ENCODE measurements at regions not wholly inside any gene's neighbourhood (a gene's known extent, or its start where the extent isn't known, plus 50 kb on each side); places are given as distances from the start of the nearest gene placed in this dataset.
"Not testable (repeated sequence)": the region's sequence is repeated elsewhere in the genome, so short reads cannot be mapped to it uniquely, and the experiment has no call there.

DNA sequence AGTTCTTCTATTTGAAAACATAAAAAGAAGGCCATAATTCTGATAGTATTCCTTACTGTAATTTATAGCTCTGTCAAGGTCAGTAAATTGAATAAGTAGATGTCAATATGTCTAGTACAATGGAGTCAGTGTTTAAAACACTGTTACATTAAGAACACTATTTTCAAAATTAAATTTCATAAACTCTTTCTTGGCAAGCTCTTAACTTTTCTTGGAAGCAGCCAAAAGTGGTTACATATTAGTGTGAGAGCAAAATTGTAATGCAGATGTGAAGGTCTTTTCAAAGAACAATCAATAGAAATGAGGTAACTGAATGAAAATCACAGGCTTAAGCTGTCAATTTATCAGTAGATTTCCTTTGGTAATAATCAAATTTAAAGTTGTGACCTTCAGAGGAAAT lies 722.4 kb upstream of the NOVA1 start:
- no peak for DNase-seq (ENCODE audit: insufficient read length, low spot score)
- FAIRE-seq = no peak

DNA sequence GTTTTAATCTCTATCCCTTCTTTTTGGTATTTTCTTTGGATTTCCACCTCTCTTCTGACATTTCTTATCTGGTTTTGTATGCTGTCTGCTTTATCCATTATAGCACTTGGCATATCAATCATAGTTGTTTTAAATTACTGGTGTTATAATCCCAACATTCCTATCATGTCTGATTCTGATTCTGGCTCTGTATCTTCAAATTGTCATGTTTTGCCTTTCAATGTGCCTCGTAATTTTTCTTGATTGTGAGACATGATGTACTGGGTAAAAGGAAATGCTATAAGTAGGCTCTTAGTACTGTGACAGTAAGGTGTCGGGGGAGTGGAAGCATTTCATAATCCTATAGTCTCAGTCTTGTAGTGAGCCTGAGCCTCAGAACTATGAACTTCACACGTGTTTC lies 729.3 kb upstream of the NOVA1 start:
- FAIRE-seq (peak; percentile 26), DNase-seq (ENCODE audit: insufficient read length, low spot score) (no peak)

DNA sequence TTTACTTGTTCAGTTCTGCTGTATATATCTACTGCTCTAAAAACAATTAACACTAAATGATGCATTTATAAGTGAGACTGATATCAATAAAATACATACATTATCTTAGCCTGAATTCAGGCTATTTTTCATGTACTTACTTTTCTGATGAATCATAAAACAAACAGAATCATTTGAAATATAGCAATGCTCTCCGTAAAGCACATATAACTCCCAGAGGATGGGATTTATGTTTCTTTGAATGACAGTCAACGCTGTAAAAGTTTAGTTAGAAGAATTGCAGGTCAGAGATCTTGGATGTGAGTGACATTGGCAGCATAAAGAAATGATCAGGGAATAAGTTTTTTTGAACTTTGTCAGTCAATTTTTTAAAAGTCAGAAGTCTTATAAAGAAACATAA lies 740.2 kb upstream of the NOVA1 start:
- FAIRE-seq (peak; percentile 26), DNase-seq (ENCODE audit: insufficient read length, low spot score) (no peak)

DNA sequence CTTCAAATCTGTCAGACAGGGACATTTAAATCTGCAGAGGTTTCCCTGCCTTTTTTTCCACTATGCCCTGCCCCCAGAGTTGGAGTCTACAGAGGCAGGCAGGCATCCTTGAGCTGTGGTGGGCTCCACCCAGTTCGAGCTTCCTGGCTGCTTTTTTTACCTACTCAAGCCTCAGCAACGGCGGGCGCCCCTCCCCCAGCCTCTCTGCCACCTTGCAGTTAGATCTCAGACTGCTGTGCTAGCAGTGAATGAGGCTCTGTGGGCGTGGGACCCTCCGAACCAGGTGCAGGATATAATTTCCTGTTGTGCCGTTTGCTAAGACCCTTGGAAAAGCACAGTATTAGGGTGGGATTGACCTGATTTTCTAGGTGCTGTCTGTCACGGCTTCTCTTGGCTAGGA lies 765.2 kb upstream of the NOVA1 start:
- FAIRE-seq = not testable (repeated sequence)

DNA sequence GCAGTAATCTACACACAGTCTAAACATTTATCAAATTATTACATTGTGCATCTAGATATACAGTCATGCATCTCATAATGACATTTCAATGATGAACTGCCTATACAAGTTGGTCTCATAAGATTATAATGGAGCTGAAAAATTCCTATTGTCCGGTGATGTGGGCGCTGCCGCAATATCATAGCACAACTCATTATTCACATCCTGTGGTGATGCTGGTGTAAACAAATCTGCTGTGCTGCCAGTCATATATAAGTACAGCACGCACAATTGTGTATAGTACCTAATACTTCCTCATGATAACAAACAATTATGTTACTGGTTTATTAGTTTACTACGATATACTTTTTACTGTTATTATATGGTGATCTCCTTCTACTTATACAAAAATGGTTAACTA lies 768.8 kb upstream of the NOVA1 start:
- FAIRE-seq (peak; percentile 92), DNase-seq (ENCODE audit: insufficient read length, low spot score) (peak; percentile 12)

More for the DNA sequence above, 765.2 kb upstream of the NOVA1 start:
- not testable (repeated sequence) for DNase-seq (ENCODE audit: insufficient read length, low spot score)

DNA sequence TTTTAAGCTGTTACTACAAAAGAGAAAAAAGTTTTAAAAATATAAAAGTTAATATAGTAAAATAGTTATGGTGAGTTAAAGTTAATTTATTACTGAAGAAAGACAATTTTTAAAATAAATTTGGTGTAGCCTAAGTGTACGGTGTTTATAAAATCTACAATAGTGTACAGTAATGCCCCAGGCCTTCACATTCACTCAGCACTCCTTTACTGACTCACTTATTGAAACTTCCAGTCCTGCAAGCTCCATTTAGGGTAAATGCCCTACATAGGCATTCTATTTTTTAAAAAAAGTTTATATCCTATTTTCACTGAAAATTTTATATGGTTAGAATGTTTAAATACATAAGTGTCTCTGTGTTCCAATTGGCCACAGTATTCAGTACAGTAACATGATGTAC lies 769.5 kb upstream of the NOVA1 start:
- DNase-seq (ENCODE audit: insufficient read length, low spot score) = no peak
- no peak for FAIRE-seq

DNA sequence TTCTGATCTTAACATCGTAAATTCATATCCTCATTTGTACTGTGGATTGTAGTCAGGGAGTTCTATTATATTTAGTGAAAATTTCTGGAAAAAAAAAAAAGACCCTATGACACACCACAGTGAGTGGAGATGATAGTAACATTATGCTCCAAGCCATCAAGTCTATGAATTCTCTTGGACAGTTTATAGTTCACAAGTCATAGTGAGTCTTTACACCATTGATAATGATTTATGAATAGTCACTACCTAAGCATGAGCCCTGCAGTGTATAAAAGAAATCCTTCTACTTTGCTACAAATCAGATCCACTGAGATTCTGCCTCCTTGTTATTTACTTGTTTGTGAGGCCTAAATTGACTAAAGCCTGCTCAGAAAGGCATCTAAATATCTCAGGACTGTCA lies 772.2 kb upstream of the NOVA1 start:
- DNase-seq (ENCODE audit: insufficient read length, low spot score) = no peak
- no peak for FAIRE-seq

DNA sequence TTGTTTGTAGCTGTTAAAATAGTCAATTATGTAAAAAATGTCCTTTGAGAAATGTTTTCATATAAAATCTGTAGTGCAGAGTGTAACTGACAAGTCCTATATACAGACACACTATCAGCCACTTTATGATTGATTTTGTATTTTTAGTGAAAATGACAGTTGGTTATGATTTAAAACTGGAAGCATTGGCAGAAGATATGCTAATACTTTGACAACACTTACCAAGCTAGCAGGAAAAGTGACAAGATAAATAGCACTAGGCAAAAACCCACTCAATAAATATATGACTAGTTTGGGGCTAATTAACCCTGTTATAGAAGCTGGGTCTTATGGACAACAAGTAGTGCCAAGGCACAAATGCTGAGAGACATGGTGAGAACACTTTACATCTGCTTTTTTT lies 772.9 kb upstream of the NOVA1 start:
- DNase-seq (ENCODE audit: insufficient read length, low spot score) = no peak
- no peak for FAIRE-seq

DNA sequence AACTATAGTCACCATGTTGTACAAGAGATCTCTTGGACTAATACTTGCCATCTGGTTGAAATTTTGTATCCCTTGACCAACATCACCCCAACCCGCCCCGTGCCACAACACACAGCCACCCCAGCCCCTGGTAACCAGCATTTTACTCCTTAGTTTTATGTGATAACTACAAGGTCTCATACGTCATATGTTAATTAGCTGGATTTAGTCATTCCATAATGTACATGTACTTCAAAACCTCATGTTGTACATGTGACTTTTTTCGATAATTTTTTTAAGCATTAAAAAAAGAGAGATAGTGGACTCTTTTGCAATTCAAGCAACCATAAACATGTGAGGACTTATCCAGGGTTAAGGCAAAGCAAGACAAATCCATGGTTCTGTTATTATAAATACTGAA lies 773.4 kb upstream of the NOVA1 start:
- DNase-seq (ENCODE audit: insufficient read length, low spot score) = no peak
- FAIRE-seq = no peak

DNA sequence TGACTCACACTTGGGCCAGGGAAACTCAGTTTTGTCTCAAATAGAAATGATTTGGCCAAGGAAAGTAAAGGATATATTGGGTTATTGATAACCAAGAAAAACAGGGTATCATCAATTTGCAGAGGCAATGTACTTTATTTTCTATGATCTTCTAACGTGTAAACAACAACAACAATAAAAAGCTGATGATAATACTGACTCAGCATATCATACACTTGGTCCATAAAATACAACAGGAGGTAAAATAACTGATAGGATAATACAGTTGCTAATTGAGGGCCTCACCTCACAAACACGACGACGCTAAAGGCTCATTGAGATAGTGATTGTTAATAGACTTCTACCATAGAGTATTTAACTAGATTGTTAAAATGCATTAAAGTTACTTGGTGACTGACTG lies 774.0 kb upstream of the NOVA1 start:
- FAIRE-seq = no peak
- no peak for DNase-seq (ENCODE audit: insufficient read length, low spot score)

DNA sequence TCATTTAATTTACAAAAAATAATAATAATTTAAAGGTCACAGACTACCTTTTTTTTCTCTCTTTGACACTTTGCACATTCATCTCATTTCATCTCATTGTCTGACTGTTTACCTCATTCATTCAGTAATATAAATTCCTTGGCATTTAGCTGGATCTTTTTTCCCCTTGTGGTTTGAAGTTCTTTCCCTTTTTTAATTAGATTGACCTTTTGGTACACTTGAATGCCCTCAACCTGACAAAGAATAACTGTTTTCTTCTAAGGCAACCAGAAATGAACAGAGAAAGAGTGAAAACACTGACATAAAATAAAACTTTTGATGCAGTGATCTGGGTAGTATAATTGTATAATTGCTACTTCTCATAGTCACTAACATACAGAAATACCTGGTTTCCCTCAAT lies 774.9 kb upstream of the NOVA1 start:
- DNase-seq (ENCODE audit: insufficient read length, low spot score) (no peak), FAIRE-seq (peak; percentile 48)

DNA sequence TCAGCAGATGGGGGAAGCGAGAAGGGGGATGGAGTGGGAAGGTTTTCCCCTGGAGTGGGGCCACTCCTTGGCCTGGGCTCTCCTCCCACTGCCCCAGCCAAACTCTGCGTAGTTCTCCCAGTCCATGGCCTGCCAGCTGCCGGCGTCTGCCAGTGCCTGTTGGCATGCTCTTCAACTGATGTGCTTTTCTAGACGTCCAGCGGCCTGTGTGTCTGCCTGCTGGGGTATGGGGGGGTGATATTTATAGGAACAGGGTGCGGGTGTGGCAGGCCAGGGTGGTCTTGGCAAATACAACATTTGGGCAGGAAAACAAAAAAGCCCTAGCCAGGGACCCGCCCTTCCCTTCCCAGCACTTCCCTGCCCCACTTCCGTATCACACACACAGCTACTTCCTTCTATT lies 786.3 kb upstream of the NOVA1 start:
- DNase-seq (ENCODE audit: insufficient read length, low spot score) (no peak), FAIRE-seq (no peak)

DNA sequence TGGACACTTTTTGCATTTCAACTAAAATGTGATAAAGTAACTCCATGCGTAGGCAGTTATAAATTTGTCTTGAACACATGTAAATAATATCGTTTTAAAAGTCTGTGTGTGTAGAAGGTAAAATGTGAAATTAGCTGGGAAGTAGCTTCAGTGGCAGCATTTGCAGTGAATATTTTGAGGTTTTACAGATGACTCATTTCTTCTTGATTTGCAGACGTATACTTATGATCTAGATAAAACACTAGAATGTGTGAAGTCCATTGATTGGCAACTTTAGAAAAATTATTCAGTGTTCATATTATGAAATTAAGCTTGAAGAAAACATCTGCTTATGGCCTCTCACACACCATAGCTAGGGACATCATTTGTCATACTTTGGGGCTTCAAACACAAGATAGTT lies 788.6 kb upstream of the NOVA1 start:
- FAIRE-seq (peak; percentile 70), DNase-seq (ENCODE audit: insufficient read length, low spot score) (no peak)

DNA sequence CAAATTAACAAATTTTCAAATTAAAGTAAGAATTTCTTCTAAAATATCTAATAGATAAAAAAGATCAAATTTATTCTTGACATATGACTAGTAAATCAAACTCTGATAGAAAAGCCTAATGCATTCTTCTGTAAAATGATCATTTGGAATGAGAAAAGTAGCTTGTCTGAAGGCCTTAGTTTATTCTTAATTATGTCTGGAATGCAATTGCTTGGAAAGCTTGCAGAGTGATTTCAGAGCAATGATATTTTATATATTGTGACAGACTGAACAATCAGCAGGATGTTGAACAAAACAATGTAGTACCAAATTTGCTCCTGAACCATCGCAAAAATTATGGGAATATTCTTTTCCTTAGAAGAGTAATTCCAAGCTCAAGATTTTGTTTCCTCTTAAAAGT lies 789.6 kb upstream of the NOVA1 start:
- no peak for FAIRE-seq
- DNase-seq (ENCODE audit: insufficient read length, low spot score) = no peak

DNA sequence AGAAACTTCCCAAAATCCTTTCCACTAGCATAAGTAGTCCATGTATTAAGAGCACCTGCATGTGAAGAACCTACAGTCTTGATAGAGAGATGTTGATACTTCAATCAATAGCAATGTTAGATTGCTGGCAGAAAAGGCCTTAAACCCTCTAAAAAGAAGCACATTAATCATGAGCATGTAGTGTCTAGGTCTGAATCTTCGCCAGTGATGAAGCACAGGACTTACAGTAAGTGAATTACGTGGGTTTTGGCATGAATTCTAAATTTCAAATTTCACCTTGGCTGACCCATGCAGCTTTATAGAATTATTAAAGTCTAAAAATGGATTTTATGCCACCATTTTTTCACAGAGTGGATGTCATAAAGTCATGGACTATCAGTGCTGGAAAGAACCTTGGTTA lies 791.6 kb upstream of the NOVA1 start:
- no peak for DNase-seq (ENCODE audit: insufficient read length, low spot score)
- FAIRE-seq = no peak

DNA sequence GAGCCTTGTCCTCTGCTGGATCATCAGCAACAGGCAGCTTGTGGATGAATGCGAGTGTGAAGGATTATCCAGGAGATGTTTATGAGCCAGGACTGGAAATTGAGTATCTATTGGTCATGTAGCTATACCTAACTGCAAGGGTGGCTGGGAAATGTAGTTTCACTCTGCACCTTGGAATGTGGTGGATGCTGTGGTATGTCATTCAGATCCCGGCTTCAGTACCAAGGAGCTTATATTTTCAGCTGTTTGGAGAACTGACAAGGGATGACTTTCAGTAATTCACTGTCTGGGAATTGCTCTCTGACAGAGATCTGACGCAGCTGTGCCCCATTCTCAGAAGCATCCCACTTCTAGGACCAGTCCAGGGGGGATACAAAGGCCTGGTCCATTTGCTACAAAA lies 792.3 kb upstream of the NOVA1 start:
- DNase-seq (ENCODE audit: insufficient read length, low spot score) (no peak), FAIRE-seq (peak; percentile 62)

DNA sequence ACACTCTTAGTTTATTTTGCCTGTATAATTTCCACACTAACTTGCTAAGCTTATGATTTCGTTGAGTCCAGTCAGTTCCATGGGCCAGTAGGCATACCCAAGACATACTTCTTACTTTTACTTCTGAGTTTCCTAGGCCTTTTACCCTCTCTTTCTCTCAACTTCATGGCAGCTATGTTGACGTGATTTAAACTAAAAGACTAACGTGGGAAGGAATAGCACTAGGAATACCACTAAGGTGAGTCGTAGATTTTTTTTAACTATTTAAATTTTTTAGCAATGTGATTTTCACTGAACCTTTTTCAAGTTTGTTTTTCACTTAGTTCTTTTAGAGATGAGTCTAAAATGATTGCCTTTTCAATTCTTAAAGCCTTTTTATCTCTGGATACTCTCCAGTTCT lies 793.5 kb upstream of the NOVA1 start:
- FAIRE-seq (peak; percentile 26), DNase-seq (ENCODE audit: insufficient read length, low spot score) (no peak)

DNA sequence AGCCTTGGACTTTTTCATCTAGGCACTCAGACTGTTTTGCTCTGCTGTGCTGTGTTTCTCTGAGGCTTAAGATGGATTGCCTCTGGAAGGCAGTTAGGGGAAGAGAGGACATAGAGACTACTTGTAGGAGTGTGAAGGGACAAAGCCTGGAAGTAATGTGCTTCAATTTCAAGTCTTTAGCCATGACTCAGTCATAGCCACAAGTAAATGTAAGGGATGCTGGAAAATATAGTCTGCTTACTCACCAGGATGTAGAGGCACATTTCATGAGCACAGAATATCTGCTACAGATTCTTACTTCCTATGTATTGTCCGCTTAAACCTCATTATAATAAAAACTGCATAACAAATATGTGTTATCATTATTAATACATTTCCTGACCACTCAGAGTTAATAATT lies 794.3 kb upstream of the NOVA1 start:
- FAIRE-seq (peak; percentile 76), DNase-seq (ENCODE audit: insufficient read length, low spot score) (no peak)

DNA sequence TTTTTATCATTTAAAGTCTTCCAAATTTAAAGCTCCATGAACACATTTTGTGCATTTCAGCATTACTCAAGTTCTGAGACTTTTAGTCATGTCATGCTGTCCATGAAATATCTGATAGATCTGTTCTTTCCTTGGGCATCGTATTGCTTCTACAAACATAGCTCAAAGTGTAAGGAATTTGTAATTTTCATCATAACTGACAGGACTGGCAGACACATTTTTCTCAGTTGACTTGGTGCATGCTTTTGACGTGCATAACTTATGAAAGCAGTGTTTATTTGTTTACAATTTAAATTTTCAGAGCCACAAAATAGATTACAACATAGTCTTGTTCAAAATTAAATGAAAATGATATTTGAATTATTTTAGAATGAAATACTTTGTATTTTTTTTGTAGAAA lies 812.1 kb upstream of the NOVA1 start:
- DNase-seq (ENCODE audit: insufficient read length, low spot score) = no peak
- FAIRE-seq = peak; percentile 83

DNA sequence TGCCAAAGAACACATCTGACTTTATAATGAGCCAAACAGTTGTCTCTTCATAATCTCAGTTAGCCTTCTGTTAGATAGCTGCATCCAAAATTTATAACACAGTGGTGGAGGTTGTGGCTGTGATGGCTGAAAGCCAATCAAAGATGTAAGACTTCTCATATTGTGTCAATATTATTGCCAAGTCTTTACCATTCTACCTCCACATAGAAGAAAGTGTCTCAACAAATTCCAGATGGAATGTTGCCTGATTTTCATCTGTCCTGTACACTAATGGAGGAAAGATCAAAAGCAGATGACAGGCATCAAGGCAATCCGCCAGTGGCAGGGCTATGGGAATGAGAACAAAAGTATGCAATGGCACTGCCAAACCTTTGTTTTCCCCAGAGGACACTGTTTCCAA lies 813.1 kb upstream of the NOVA1 start:
- no peak for DNase-seq (ENCODE audit: insufficient read length, low spot score)

DNA sequence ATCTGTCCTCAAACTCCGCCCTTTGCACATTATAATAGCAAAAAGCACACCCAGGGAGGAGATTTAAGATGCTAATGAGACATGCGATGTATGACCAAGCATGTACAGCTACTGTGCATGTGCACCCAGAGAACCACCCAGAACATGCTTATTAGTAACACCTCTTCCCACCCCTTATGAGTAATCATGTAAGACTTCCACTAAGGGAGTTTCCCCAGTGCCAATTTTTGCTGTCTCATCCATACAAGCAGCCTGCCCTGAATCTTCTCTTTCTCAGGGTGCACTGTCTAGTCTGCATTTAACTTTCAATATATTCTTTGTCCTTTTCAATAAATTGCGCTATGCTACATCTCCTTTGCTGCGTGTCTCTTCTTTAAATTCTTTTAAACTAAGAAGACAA lies 830.0 kb upstream of the NOVA1 start:
- peak; percentile 94 for FAIRE-seq
- DNase-seq (ENCODE audit: insufficient read length, low spot score) = peak; percentile 30

More for the DNA sequence above, 813.1 kb upstream of the NOVA1 start:
- FAIRE-seq = peak; percentile 33

DNA sequence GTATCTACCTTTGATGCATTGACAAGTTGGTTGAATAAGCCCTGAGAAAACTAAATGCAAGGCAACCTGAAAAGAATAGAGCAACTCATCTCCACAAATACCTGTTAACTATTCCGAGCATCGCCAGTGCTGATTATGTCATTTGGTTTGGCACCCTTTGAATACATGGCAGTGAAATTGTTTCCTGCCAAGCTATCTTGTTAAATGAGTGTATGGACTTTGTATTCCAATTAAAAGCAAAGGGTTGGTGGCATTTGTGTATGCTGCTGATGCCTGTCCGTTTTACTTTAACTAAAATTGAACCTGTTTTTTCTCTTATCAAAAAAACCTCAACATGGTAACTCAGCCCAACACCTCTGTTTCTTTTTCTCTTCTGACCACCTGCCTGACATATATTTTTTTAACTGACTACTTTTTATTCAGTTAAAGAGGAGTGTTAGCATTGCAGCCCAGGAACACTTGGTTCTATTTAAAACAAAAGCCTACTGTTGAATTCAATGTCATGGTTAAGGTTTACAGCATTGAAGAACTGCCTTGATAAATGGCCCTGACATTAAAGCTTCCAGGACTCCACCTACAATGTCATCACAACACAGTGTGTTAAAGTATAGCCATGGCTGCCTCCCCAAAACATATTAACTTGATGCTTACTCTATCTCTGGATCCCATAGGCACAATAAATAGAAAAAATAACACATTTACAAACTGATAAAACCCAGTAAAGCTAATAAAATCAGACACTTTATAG lies 838.3 kb upstream of the NOVA1 start:
- no peak for FAIRE-seq

DNA sequence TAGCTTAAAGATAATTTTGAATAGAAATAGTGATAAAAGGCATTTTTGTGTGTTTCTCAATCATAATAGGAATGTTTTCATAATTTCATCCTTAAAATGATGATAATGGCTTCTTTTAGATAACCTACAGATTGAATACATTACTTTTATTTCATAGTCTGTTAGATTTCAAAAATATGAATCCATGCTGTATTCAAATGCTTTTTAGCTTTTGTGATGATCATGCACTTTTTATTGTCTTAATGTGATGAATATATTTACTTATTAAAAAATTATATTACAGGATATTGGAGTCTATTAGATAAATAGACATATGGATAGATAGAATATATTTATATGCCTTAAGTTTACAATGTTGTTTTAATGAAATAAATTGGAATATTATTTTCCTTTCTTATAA lies 886.8 kb upstream of the NOVA1 start:
- FAIRE-seq (no peak), DNase-seq (ENCODE audit: insufficient read length, low spot score) (no peak)

More for the DNA sequence above, 838.3 kb upstream of the NOVA1 start:
- DNase-seq (ENCODE audit: insufficient read length, low spot score) = no peak

All from HTR-8/SVneo (cell line).